ENCODE measurements at regions not wholly inside any gene's neighbourhood (a gene's known extent, or its start where the extent isn't known, plus 50 kb on each side); places are given as distances from the start of the nearest gene placed in this dataset.

DNA sequence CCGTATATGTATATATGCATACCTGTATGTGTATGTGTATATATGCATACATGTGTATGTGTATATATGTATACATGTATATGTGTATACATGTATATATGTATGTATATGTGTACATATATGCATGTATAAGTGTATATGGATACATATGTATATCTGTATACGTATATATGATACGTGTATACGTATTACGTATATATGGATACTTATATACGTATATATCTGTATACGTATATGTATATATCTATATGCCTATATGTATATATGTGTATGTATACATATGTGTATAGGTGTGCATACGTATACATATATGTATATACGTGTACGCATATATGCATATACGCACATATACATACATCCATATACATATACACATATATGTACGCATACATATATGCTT lies 681.6 kb upstream of the ANO3 start:
- no peak for DNase-seq (ENCODE audit: low spot score)
- in situ Hi-C loops (cut with MboI; ENCODE audit: low pct_unique_long_range_greater_than_20kb, low sequenced_read_pairs, unreplicated experiment), result no loop called here
- TF ChIP-seq, protein P1, sequence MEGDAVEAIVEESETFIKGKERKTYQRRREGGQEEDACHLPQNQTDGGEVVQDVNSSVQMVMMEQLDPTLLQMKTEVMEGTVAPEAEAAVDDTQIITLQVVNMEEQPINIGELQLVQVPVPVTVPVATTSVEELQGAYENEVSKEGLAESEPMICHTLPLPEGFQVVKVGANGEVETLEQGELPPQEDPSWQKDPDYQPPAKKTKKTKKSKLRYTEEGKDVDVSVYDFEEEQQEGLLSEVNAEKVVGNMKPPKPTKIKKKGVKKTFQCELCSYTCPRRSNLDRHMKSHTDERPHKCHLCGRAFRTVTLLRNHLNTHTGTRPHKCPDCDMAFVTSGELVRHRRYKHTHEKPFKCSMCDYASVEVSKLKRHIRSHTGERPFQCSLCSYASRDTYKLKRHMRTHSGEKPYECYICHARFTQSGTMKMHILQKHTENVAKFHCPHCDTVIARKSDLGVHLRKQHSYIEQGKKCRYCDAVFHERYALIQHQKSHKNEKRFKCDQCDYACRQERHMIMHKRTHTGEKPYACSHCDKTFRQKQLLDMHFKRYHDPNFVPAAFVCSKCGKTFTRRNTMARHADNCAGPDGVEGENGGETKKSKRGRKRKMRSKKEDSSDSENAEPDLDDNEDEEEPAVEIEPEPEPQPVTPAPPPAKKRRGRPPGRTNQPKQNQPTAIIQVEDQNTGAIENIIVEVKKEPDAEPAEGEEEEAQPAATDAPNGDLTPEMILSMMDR (IDR thresholded peaks at IDR 0.05; ENCODE audit: extremely low read depth, insufficient read depth, missing control alignments), result no peak

DNA sequence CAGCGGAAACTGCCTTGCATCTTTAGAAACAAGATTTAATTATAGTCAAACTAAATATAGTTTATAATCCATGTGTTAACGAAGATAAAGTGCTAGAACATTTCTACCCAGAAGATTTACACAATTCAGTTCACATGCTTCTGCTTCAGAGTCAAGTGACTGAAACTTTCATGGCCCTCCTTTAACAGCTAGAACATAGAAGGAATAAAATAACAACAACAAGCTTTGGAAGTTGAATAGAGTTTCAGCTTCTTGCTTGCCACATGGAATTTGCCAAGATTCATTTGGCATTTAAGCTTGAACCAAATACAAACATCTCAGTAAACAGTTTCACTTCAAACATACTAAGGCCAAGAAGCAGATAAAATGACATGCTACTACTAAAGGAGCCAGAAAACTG lies 676.3 kb upstream of the ANO3 start:
- TF ChIP-seq, protein P1 (IDR thresholded peaks at IDR 0.05; ENCODE audit: extremely low read depth, insufficient read depth, missing control alignments), result no peak
- in situ Hi-C loops (cut with MboI; ENCODE audit: low pct_unique_long_range_greater_than_20kb, low sequenced_read_pairs, unreplicated experiment), result no loop called here
- DNase-seq (ENCODE audit: low spot score), result no peak

DNA sequence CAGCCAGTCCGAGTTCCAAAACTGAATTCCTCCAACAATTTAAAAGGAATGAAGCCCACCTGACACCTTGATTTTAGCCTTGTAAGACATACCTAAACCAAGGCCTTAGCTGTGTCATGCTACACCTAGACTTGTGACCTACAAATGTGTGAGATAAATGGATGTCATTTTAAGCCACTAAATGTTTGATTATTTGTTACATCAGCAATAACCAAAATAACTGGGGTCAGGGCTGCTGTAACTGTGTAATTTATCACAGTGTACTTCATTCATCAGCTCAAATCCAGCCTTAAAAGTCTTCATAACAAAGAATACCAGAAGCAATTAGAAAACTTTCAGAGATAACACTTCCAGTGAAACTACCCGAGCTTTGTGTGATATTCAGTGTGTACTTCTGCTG lies 673.0 kb upstream of the ANO3 start:
- DNase-seq (ENCODE audit: low spot score), result no peak
- in situ Hi-C loops (cut with MboI; ENCODE audit: low pct_unique_long_range_greater_than_20kb, low sequenced_read_pairs, unreplicated experiment), result no loop called here
- TF ChIP-seq, protein P1 (IDR thresholded peaks at IDR 0.05; ENCODE audit: extremely low read depth, insufficient read depth, missing control alignments), result no peak

DNA sequence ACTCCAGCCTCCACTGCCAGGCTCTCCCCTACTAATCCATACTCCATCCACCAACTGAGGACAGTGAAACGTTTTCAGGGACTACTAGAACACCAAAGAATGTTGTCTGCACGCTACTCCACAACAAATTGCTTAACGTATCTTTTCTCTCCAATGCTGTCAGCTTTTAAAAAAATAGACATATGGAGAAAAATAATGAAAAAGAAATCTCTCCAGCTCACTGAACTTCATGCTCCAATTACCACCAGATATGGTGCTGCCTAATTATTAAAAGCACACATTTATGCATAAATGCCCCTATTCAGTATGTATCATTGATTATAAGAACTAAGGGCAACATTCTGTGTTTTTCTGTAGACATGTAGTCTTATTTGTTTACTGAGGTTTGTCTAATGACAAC lies 672.2 kb upstream of the ANO3 start:
- in situ Hi-C loops (cut with MboI; ENCODE audit: low pct_unique_long_range_greater_than_20kb, low sequenced_read_pairs, unreplicated experiment), result no loop called here
- DNase-seq (ENCODE audit: low spot score), result no peak
- TF ChIP-seq, protein P1 (IDR thresholded peaks at IDR 0.05; ENCODE audit: extremely low read depth, insufficient read depth, missing control alignments), result no peak

DNA sequence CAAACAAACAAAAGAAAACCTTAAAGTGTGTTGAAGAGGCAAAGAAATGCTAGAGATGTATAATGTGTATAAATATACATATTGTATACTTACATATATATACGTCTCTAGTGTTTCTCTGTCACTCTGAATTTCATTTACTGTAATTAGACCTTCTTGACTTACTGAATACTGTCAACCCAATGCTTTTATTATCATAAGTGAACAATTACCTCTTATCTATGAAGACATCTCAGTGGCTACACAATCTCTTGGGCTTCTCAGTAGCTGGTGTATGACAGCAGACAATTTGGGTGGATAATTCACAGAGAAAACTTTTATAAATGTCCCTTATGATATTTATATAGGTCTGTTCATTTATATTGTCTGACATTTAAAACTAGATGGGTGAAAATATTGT lies 664.1 kb upstream of the ANO3 start:
- TF ChIP-seq, protein P1 (IDR thresholded peaks at IDR 0.05; ENCODE audit: extremely low read depth, insufficient read depth, missing control alignments), result no peak
- DNase-seq (ENCODE audit: low spot score), result no peak
- in situ Hi-C loops (cut with MboI; ENCODE audit: low pct_unique_long_range_greater_than_20kb, low sequenced_read_pairs, unreplicated experiment), result no loop called here

DNA sequence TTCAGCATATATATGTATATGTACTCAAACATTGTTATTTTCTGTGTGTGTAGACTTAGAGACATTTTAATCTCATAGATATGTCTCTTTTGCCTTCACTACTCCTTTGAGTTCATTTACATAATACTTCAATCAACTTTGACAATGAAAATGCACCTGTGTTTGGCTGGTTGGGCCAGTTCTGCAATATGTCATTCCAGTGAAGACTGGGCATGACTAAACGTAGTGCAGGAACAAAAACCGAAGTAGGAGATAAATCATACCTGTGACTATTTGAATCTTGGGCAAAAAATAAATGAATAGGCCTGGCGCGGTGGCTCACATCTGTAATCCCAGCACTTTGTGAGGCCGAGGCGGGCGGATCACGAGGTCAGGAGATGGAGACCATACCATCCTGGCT lies 640.0 kb upstream of the ANO3 start:
- TF ChIP-seq, protein P1 (IDR thresholded peaks at IDR 0.05; ENCODE audit: extremely low read depth, insufficient read depth, missing control alignments), result no peak
- in situ Hi-C loops (cut with MboI; ENCODE audit: low pct_unique_long_range_greater_than_20kb, low sequenced_read_pairs, unreplicated experiment), result no loop called here
- no peak for DNase-seq (ENCODE audit: low spot score)

DNA sequence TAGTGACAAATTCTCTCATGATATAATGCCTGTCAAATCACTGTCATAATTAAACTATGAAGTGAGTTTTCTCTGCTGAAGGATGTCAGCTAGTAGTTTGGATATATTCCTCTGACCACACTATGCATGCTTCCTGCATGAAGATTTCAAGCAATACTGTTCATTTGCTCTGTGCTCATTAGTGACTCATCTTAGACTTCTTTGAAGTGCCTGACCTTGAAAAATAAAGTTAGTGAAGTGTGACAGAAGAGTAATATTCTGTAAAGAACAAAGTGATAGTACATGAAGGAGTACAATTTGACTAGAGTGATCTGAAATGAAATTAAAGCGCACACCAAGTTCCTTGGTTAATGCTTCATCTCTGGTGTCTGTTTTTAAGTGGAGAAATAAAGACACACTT lies 629.5 kb upstream of the ANO3 start:
- in situ Hi-C loops (cut with MboI; ENCODE audit: low pct_unique_long_range_greater_than_20kb, low sequenced_read_pairs, unreplicated experiment), result no loop called here
- TF ChIP-seq, protein P1 (IDR thresholded peaks at IDR 0.05; ENCODE audit: extremely low read depth, insufficient read depth, missing control alignments), result no peak
- no peak for DNase-seq (ENCODE audit: low spot score)
